NT2/D1 (cell line): ENCODE measurements at regions not wholly inside any gene's neighbourhood (a gene's known extent, or its start where the extent isn't known, plus 50 kb on each side); places are given as distances from the start of the nearest gene placed in this dataset.

ENCODE experiments used
- DNase-seq: peaks from one replicate; pipeline ENCODE4 v3.0.0-alpha.2; 2011; ENCODE audit warnings: low read depth, low spot score
- H3K27me3 ChIP-seq: 2 replicates; pipeline ENCODE4 v1.6.0; 2011; ENCODE audit warnings: mild to moderate bottlenecking; ENCODE audit not compliant: insufficient read length, insufficient read depth
- H3K36me3 ChIP-seq: 2 replicates; pipeline ENCODE4 v1.6.1; 2011; ENCODE audit warnings: mild to moderate bottlenecking, low read length, mixed read lengths; ENCODE audit not compliant: insufficient read depth, insufficient read length
- H3K4me1 ChIP-seq: 2 replicates; pipeline ENCODE4 v1.5.1; 2011; ENCODE audit not compliant: insufficient read depth, insufficient read length
- H3K4me3 ChIP-seq: 2 replicates; pipeline ENCODE4 v1.5.1; 2011; ENCODE audit warnings: low read depth; ENCODE audit not compliant: insufficient read length
- H3K9ac ChIP-seq: 2 replicates; pipeline ENCODE4 v1.6.0; 2011; ENCODE audit warnings: low read depth; ENCODE audit not compliant: insufficient read length
- H3K9me3 ChIP-seq: 2 replicates; pipeline ENCODE4 v1.5.1; 2011; ENCODE audit warnings: mild to moderate bottlenecking, low read length; ENCODE audit not compliant: insufficient read depth
- SUZ12 ChIP-seq: IDR thresholded peaks from 2 replicates; pipeline ENCODE4 v1.6.1; 2011; ENCODE audit not compliant: insufficient read length, insufficient read depth; ENCODE audit errors: extremely low read depth
- YY1 ChIP-seq: IDR thresholded peaks from 2 replicates; pipeline ENCODE4 v1.6.1; 2011; ENCODE audit not compliant: insufficient read length, insufficient read depth
- ZNF274 ChIP-seq: IDR thresholded peaks from 2 replicates; pipeline ENCODE4 v1.6.1; 2011; ENCODE audit warnings: mild to moderate bottlenecking, low read depth, low read length

- no peak overlapping the region for H3K9ac ChIP-seq
- H3K4me1 ChIP-seq, result no peaks in the 10 kb centered on the region
- H3K9me3 ChIP-seq, result no peaks in the 10 kb centered on the region; the same call in 1 of the 2 replicates
- TF ChIP-seq SUZ12 (no peak), ZNF274 (no peak), YY1 (no peak)
- H3K4me3 ChIP-seq, result no peak overlapping the region
- peak; percentile 27 for DNase-seq
- H3K36me3 ChIP-seq, result no peaks in the 10 kb centered on the region
- H3K27me3 ChIP-seq, result no peaks in the 10 kb centered on the region
These were observed 198.3 kb downstream of the NEBL start for GRCh38 chr10:20698837-20699236.

- no peaks in the 10 kb centered on the region for H3K27me3 ChIP-seq
- DNase-seq, result no peak
- no peak overlapping the region for H3K4me3 ChIP-seq
- TF ChIP-seq ZNF274 (no peak), YY1 (no peak), SUZ12 (no peak)
- no peaks in the 10 kb centered on the region for H3K36me3 ChIP-seq
- no peaks in the 10 kb centered on the region for H3K4me1 ChIP-seq
- H3K9me3 ChIP-seq, result no peaks in the 10 kb centered on the region
- no peak overlapping the region for H3K9ac ChIP-seq
These were observed 202.8 kb downstream of the NEBL start for GRCh38 chr10:20694296-20694695.

- no peak for DNase-seq
- H3K4me3 ChIP-seq, result no peak overlapping the region
- TF ChIP-seq YY1 (no peak), ZNF274 (no peak), SUZ12 (no peak)
- no peaks in the 10 kb centered on the region for H3K27me3 ChIP-seq
- H3K36me3 ChIP-seq, result no peaks in the 10 kb centered on the region
- no peak overlapping the region for H3K9ac ChIP-seq
- no peaks in the 10 kb centered on the region for H3K4me1 ChIP-seq
- H3K9me3 ChIP-seq, result no peaks in the 10 kb centered on the region
These were observed 208.1 kb downstream of the NEBL start for GRCh38 chr10:20688797-20689544.

GRCh38 chr10:20686015-20686635 lies 211.0 kb downstream of the NEBL start:
- no peaks in the 10 kb centered on the region for H3K9me3 ChIP-seq
- H3K4me1 ChIP-seq, result no peaks in the 10 kb centered on the region
- H3K4me3 ChIP-seq, result no peak overlapping the region
- H3K9ac ChIP-seq, result no peak overlapping the region
- H3K36me3 ChIP-seq, result no peaks in the 10 kb centered on the region
- DNase-seq, result no peak
- no peaks in the 10 kb centered on the region for H3K27me3 ChIP-seq
- TF ChIP-seq SUZ12, result no peak

GRCh38 chr10:20685462-20685861 lies 211.6 kb downstream of the NEBL start:
- Histone ChIP-seq H3K27me3 (no peaks in the 10 kb centered on the region), H3K4me1 (no peaks in the 10 kb centered on the region), H3K36me3 (no peaks in the 10 kb centered on the region), H3K4me3 (no peak overlapping the region), H3K9me3 (no peaks in the 10 kb centered on the region), H3K9ac (no peak overlapping the region)
- DNase-seq, result no peak
- TF ChIP-seq ZNF274 (no peak), YY1 (no peak), SUZ12 (no peak)

- Histone ChIP-seq H3K9me3 (no peaks in the 10 kb centered on the region), H3K9ac (no peak overlapping the region), H3K4me3 (no peak overlapping the region), H3K4me1 (no peaks in the 10 kb centered on the region), H3K36me3 (no peaks in the 10 kb centered on the region), H3K27me3 (no peaks in the 10 kb centered on the region)
- DNase-seq, result no peak
- TF ChIP-seq SUZ12 (no peak), YY1 (no peak), ZNF274 (no peak)
These were observed 213.8 kb downstream of the NEBL start for GRCh38 chr10:20683345-20683744.

- H3K4me3 ChIP-seq, result no peak overlapping the region
- no peaks in the 10 kb centered on the region for H3K9me3 ChIP-seq
- H3K9ac ChIP-seq, result no peak overlapping the region
- no peak for DNase-seq
- TF ChIP-seq SUZ12, result no peak
- no peak for TF ChIP-seq YY1
- TF ChIP-seq ZNF274, result no peak
- no peaks in the 10 kb centered on the region for H3K36me3 ChIP-seq
- no peaks in the 10 kb centered on the region for H3K4me1 ChIP-seq
- H3K27me3 ChIP-seq, result no peaks in the 10 kb centered on the region
These were observed 214.3 kb downstream of the NEBL start for GRCh38 chr10:20682782-20683181.

GRCh38 chr10:20677340-20677739 lies 219.8 kb downstream of the NEBL start:
- Histone ChIP-seq H3K9ac (no peak overlapping the region), H3K9me3 (no peaks in the 10 kb centered on the region), H3K4me3 (no peak overlapping the region), H3K4me1 (no peaks in the 10 kb centered on the region), H3K27me3 (no peaks in the 10 kb centered on the region), H3K36me3 (no peaks in the 10 kb centered on the region)
- TF ChIP-seq ZNF274 (no peak), YY1 (no peak), SUZ12 (no peak)
- DNase-seq, result no peak
